ENCODE measurements at regions not wholly inside any gene's neighbourhood (a gene's known extent, or its start where the extent isn't known, plus 50 kb on each side); places are given as distances from the start of the nearest gene placed in this dataset.

DNA sequence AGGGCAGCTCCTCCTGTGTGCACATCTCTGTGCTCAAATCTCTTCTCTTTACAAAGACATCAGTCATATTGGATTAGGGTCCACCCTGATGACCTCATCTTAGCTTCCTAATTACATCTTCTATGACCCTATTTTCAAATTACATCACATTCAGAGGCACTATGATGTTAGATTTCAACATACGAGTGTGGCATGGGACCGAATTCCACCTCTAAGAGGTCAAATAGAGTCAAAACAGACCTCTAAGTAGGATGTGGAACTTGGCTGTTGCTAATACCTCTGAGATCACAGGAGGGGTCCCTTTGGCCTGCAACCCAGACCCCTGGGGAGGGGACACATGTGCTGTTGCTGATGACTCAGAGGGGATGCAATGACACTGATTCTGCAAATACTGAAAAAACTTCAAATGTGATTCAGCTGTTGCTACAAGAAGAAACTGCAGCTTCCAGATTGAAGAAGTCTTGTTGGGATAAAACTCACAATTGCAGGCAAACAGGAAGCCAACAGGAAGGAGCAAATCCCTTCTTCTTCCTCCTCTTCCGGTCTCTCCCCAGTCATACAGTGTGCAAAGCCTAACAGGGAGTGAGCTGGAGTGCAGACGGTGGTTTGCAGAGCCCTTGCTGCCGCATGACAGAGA, 216.2 kb downstream of the MYLK4 start:
- TF ChIP-seq POLR2AphosphoS5 (IDR thresholded peaks at IDR 0.05) (no peak), POLR2A (IDR thresholded peaks at IDR 0.05) (no peak), EP300 (IDR thresholded peaks at IDR 0.05) (no peak)
- TF ChIP-seq, protein P1, sequence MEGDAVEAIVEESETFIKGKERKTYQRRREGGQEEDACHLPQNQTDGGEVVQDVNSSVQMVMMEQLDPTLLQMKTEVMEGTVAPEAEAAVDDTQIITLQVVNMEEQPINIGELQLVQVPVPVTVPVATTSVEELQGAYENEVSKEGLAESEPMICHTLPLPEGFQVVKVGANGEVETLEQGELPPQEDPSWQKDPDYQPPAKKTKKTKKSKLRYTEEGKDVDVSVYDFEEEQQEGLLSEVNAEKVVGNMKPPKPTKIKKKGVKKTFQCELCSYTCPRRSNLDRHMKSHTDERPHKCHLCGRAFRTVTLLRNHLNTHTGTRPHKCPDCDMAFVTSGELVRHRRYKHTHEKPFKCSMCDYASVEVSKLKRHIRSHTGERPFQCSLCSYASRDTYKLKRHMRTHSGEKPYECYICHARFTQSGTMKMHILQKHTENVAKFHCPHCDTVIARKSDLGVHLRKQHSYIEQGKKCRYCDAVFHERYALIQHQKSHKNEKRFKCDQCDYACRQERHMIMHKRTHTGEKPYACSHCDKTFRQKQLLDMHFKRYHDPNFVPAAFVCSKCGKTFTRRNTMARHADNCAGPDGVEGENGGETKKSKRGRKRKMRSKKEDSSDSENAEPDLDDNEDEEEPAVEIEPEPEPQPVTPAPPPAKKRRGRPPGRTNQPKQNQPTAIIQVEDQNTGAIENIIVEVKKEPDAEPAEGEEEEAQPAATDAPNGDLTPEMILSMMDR (IDR thresholded peaks at IDR 0.05) = no peak

Measured in gastroesophageal sphincter (tissue), 3 donors.